Uterus (tissue), 2 donors: ENCODE measurements at regions not wholly inside any gene's neighbourhood (a gene's known extent, or its start where the extent isn't known, plus 50 kb on each side); places are given as distances from the start of the nearest gene placed in this dataset.
"Not testable (repeated sequence)": the region's sequence is repeated elsewhere in the genome, so short reads cannot be mapped to it uniquely, and the experiment has no call there.

ENCODE experiments used
- CTCF ChIP-seq, 4 experiments: fragments of 200-600 bp in 2 of 4; fragments of 450-650 bp in 2 of 4; sonication (generic) in 2 of 4; IDR thresholded peaks; one replicate each; pipeline ENCODE4 v1.5.1; 2016 to 2019; ENCODE audit warnings: antibody characterized with exemption in 4 of 4, mild to moderate bottlenecking in 2 of 4, moderate library complexity in 1 of 4
- POLR2A ChIP-seq, 2 donors: fragments of 450-650 bp; IDR thresholded peaks; one replicate each; pipeline ENCODE4 v1.6.1; 2016; ENCODE audit warnings: antibody characterized with exemption in 2 of 2, mild to moderate bottlenecking in 1 of 2, moderate library complexity in 1 of 2

GRCh38 chr6:133790756-133791155, 98.2 kb upstream of the TCF21 start:
- TF ChIP-seq POLR2A, CTCF (IDR thresholded peaks at IDR 0.05): not testable (repeated sequence)
